ENCODE measurements at regions not wholly inside any gene's neighbourhood (a gene's known extent, or its start where the extent isn't known, plus 50 kb on each side); places are given as distances from the start of the nearest gene placed in this dataset.

- no peak for TF ChIP-seq CTCF (conservative IDR thresholded peaks at IDR 0.05; ENCODE audit: low read depth in 2 of 2)
- TF ChIP-seq ETS1 (IDR thresholded peaks at IDR 0.05): no peak
- TF ChIP-seq CREB1 (CRISPR knock-in tag; IDR thresholded peaks at IDR 0.05; ENCODE audit: low read depth): no peak
- TF ChIP-seq STAT1 (IDR thresholded peaks at IDR 0.05; ENCODE audit: unreplicated experiment): no peak
- no peak for TF ChIP-seq EZH2phosphoT487 (IDR thresholded peaks at IDR 0.05; ENCODE audit: unreplicated experiment)
- no peak for TF ChIP-seq ZNF114 (CRISPR knock-in tag; IDR thresholded peaks at IDR 0.05)
- TF ChIP-seq POLR2AphosphoS5 (IDR thresholded peaks at IDR 0.05; ENCODE audit: low read depth): no peak
- TF ChIP-seq ZNF331 (CRISPR knock-in tag; IDR thresholded peaks at IDR 0.05; ENCODE audit: low read depth): no peak
These were observed 761.6 kb downstream of the LRFN5 start (continued) for GRCh38 chr14:42368234-42368633.

- H3K9me3 Mint-ChIP-seq: no peaks in the 10 kb centered on the region; the same call in 2 of the 3 replicates
- no peak for DNase-seq (ENCODE audit: low spot score)
- no peak overlapping the region for H3K4me2 ChIP-seq
- TF ChIP-seq EZH2phosphoT487 (IDR thresholded peaks at IDR 0.05; ENCODE audit: unreplicated experiment) (no peak), POLR2AphosphoS5 (IDR thresholded peaks at IDR 0.05; ENCODE audit: low read depth) (no peak), ETS1 (IDR thresholded peaks at IDR 0.05) (no peak), CTCF (conservative IDR thresholded peaks at IDR 0.05; ENCODE audit: low read depth in 2 of 2) (no peak), EZH2 (IDR thresholded peaks at IDR 0.05; ENCODE audit: low read depth, unreplicated experiment) (no peak), STAT1 (IDR thresholded peaks at IDR 0.05; ENCODE audit: unreplicated experiment) (no peak), ZNF114 (CRISPR knock-in tag; IDR thresholded peaks at IDR 0.05) (no peak), NANOG (IDR thresholded peaks at IDR 0.05; ENCODE audit: borderline replicate concordance) (no peak), REST (IDR thresholded peaks at IDR 0.05; ENCODE audit: unreplicated experiment) (no peak), CREB1 (CRISPR knock-in tag; IDR thresholded peaks at IDR 0.05; ENCODE audit: low read depth) (no peak)
These were observed 746.6 kb downstream of the LRFN5 start for GRCh38 chr14:42353315-42353714.

More at GRCh38 chr14:42353315-42353714, 746.6 kb downstream of the LRFN5 start:
- no peaks in the 10 kb centered on the region for H3F3A ChIP-seq (replicated peaks; ENCODE audit: low read depth)
- ATAC-seq: no peak
- no peaks in the 10 kb centered on the region for H3K4me1 ChIP-seq (ENCODE audit: insufficient read depth)
- no peak overlapping the region for H3K27ac ChIP-seq (ENCODE audit: low read depth)
- Mint-ChIP-seq H3K27ac (no peak overlapping the region), H3K4me1 (no peaks in the 10 kb centered on the region), H3K27me3 (ENCODE audit: insufficient read depth, low read depth, poor library complexity) (no peaks in the 10 kb centered on the region), H3K36me3 (ENCODE audit: low read depth) (no peaks in the 10 kb centered on the region), H3K4me3 (no peak overlapping the region)
- H3K79me2 ChIP-seq (replicated peaks; ENCODE audit: insufficient read depth): no peaks in the 10 kb centered on the region
- H4K20me1 ChIP-seq (replicated peaks; ENCODE audit: insufficient read depth): no peaks in the 10 kb centered on the region
- H2AFZ ChIP-seq: no peak overlapping the region
- no peaks in the 10 kb centered on the region for H3K27me3 ChIP-seq (ENCODE audit: insufficient read depth)
- H3K9me2 ChIP-seq (ENCODE audit: insufficient read depth): peaks cover 4% of the 10 kb centered on the region; the same call in 1 of the 2 replicates
- H3K36me3 ChIP-seq (ENCODE audit: insufficient read depth): no peaks in the 10 kb centered on the region
- no peak overlapping the region for H3K4me3 ChIP-seq

Data from GM23338 (cell line).